Astrocyte of the spinal cord (primary cell): ENCODE measurements at regions not wholly inside any gene's neighbourhood (a gene's known extent, or its start where the extent isn't known, plus 50 kb on each side); places are given as distances from the start of the nearest gene placed in this dataset.

ENCODE experiments used
- DNase-seq: peaks from one replicate; pipeline ENCODE4 v3.0.0; 2011; ENCODE audit warnings: low read depth, low spot score
- H3K4me3 ChIP-seq: 2 replicates; pipeline ENCODE4 v1.5.1; 2011; ENCODE audit warnings: low read depth, mild to moderate bottlenecking, low read length, moderate library complexity
- CTCF ChIP-seq: IDR thresholded peaks from 2 replicates; pipeline ENCODE4 v1.5.1; 2012; ENCODE audit warnings: low read depth, mild to moderate bottlenecking, low read length, inconsistent platforms
- in situ Hi-C: cut with HindIII; loops from 2 replicates; pipeline ENCODE4 v1.10.0; 2017; ENCODE audit warnings: low sequenced_read_pairs

DNA sequence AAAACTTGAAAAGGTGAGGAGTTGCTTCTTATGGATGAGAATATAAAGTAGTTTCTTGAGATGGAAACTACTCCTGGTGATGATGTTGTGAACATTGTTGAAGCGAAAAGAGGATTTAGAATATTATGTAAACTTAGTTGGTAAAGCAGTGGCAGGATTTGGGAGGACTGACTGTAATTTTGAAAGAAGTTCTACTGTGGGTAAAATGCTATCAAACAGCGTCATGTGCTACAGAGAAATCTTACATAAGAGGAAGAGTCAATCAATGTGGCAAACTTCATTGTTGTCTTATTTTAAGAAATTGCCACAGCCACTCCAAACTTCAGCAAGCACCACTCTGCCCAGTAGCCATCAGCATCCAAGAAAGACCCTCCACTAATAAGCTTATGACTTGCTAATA lies 112.9 kb upstream of the ZEB2 start:
- H3K4me3 ChIP-seq: no peak overlapping the region
- no peak for TF ChIP-seq CTCF
- no peak for DNase-seq
- in situ Hi-C loops: no loop called here

- DNase-seq: no peak
- no peak overlapping the region for H3K4me3 ChIP-seq
- no peak for TF ChIP-seq CTCF
- in situ Hi-C loops: no loop called here
Observed at GRCh38 chr2:144631636-144632035, 111.7 kb upstream of the ZEB2 start.

DNA sequence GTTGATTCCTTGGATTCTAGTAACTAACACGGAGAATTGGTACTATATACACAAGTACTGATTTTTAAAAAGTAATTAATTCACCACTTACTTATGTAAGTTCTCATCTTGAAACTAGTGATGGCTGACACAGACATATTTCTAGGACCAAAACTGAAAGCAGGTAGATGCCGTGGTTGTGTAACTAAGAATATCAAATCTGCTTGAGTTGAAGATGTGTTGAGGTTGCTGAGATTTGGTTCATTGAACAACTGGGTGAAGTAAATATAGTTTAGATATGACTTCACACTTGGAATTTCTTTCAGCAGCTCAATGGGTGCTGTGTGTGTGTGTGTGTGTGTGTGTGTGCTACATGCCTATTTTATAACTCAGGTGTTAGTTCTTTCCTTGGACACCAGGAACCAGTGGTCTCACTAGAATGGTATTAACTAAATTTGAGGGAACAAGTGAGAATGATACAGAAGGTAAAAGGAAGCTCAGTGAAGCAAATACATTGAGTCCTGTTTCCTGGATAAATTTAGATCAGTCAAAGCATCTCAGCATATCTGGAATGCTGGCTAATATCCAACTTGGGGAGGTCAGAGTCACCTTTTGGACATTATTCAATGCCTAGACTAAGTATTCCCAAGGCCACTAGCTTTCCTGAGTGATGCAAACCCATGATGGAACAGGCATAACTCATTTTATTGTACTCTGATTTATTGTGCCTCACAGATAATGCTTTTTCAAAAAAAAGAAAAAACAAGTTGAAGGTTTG lies 110.7 kb upstream of the ZEB2 start:
- TF ChIP-seq CTCF: no peak
- H3K4me3 ChIP-seq: no peak overlapping the region
- DNase-seq: no peak
- in situ Hi-C loops: no loop called here

- no peak overlapping the region for H3K4me3 ChIP-seq
- no peak for DNase-seq
- no peak for TF ChIP-seq CTCF
- in situ Hi-C loops: no loop called here
Observed at GRCh38 chr2:144629935-144630334, 110.0 kb upstream of the ZEB2 start.

DNA sequence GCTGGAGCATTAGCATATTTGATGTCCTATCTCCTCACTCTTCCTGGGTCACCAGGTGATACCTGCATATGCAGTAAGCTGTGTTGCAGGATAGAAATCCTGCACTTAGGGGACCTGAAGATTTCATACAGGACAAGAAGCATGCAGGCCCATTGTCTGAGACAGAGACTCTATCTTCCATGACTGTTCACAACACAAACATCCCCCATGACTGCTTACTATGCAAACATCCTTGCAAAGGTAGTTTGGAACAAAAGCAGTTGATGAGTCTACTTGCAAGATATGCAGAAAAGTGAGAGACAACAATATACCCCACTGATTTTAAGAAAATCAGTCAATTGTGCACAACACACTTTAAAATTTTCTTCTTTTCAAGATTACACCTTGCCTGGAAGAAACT lies 108.6 kb upstream of the ZEB2 start:
- DNase-seq: no peak
- in situ Hi-C loops: no loop called here
- TF ChIP-seq CTCF: no peak
- no peak overlapping the region for H3K4me3 ChIP-seq

DNA sequence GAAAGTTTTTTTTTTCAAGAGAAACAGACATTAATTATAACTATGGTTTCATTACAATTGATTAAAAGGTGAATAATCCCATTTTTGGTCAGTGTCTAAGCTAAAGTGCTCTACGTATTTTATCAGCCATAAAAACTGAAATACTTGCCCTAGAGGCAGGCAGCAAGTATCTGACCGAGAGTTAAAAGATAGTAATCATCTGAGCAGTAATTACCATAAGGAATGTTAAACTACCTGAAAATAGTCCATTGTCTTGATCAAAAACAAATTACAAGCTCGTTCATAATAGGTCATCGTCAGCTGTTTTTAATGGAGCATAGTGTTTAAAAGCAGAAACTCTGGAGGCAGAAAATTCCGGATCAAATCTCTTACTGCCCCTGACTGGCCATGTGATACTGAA lies 105.7 kb upstream of the ZEB2 start:
- in situ Hi-C loops: no loop called here
- TF ChIP-seq CTCF: no peak
- H3K4me3 ChIP-seq: no peak overlapping the region
- no peak for DNase-seq
